Lung (tissue), 11 donors: ENCODE measurements at regions not wholly inside any gene's neighbourhood (a gene's known extent, or its start where the extent isn't known, plus 50 kb on each side); places are given as distances from the start of the nearest gene placed in this dataset.
A peak's percentile ranks its signal among the peaks of the same experiment; 100 is the strongest.

Experiments used
- ATAC-seq: fragments of 200-7000 bp; cut with Tn5 transposase; one replicate; pipeline ENCODE4 v1.9.1; 2020; ENCODE audit warnings: moderate number of reproducible peaks; ENCODE audit not compliant: insufficient read depth, low FRiP score
- DNase-seq, 3 donors: peaks; one replicate each; pipeline ENCODE4 v3.0.0-alpha.2; 2013 to 2017
- H3K27ac ChIP-seq, 2 donors: one replicate each; pipeline ENCODE4 v1.5.1; 2013; ENCODE audit warnings: mild to moderate bottlenecking in 2 of 2, moderate library complexity in 2 of 2, control low read depth in 1 of 2, inconsistent platforms in 1 of 2, low read depth in 1 of 2, low read length in 1 of 2
- H3K27me3 ChIP-seq, 3 donors: one replicate each; pipeline ENCODE4 v1.5.1; 2013; ENCODE audit warnings: low read length in 2 of 3; ENCODE audit not compliant: control insufficient read depth in 3 of 3, insufficient read depth in 3 of 3
- H3K36me3 ChIP-seq, 4 donors: one replicate each; pipeline ENCODE4 v1.5.1; 2013; ENCODE audit warnings: low read length in 4 of 4, mild to moderate bottlenecking in 1 of 4, moderate library complexity in 1 of 4; ENCODE audit not compliant: control insufficient read depth in 4 of 4, insufficient read depth in 4 of 4
- H3K4me1 ChIP-seq, 5 donors: one replicate each; pipeline ENCODE4 v1.5.1; 2013; ENCODE audit warnings: low read length in 5 of 5, mild to moderate bottlenecking in 2 of 5, moderate library complexity in 1 of 5; ENCODE audit not compliant: control insufficient read depth in 5 of 5, insufficient read depth in 5 of 5
- H3K4me3 ChIP-seq: one replicate; pipeline ENCODE4 v1.5.1; 2013; ENCODE audit warnings: mild to moderate bottlenecking, control low read depth, moderate library complexity
- H3K9ac ChIP-seq, 2 donors: one replicate each; pipeline ENCODE4 v1.5.1; 2013; ENCODE audit warnings: low read length in 2 of 2, control low read depth in 1 of 2; ENCODE audit not compliant: insufficient read depth in 1 of 2
- H3K9me3 ChIP-seq, 4 donors: one replicate each; pipeline ENCODE4 v1.5.1; 2013; ENCODE audit warnings: low read length in 3 of 4, mild to moderate bottlenecking in 1 of 4, moderate library complexity in 1 of 4; ENCODE audit not compliant: control insufficient read depth in 4 of 4, insufficient read depth in 3 of 4
- CTCF ChIP-seq: IDR thresholded peaks from 2 replicates; pipeline ENCODE4 v1.5.1; 2012; ENCODE audit warnings: mild to moderate bottlenecking; ENCODE audit errors: control extremely low read depth, extremely low read depth
- WGBS, 2 donors: extraction: QIAGEN DNeasy Blood & Tissue Kit; methylation state at CpG; one replicate each; pipeline ENCODE4 v1.1.7; 2013; 5-methylcytosine and 5-hydroxymethylcytosine counted together
- donor health status: control.
- donor health status: control.
- donor health status: Bipolar disorder and iron deficiency.
- donor health status: healthy.
- donor health status: DM: yes; HTN: yes; CAD: no.

GRCh38 chr2:76268484-76268883 is 557.8 kb upstream of the GCFC2 start:
- WGBS, 2 donors, result 29 to 50% methylated on average over 1 of the region's 1 CpG

GRCh38 chr2:76257802-76258201 is 547.1 kb upstream of the GCFC2 start:
- H3K4me3 ChIP-seq, result no peak overlapping the region
- H3K9me3 ChIP-seq, result peaks cover 0 to 3% (median 0%) of the 10 kb centered on the region in 4 donors
- no peak for ATAC-seq
- no peak for TF ChIP-seq CTCF
- no peaks in the 10 kb centered on the region for H3K27me3 ChIP-seq
- no peak for DNase-seq
- H3K27ac ChIP-seq, result no peak overlapping the region
- no peaks in the 10 kb centered on the region for H3K36me3 ChIP-seq
- H3K4me1 ChIP-seq, result no peaks in the 10 kb centered on the region
- no peak overlapping the region for H3K9ac ChIP-seq

More at GRCh38 chr2:76268484-76268883, 557.8 kb upstream of the GCFC2 start:
- DNase-seq (peak in 1 of 3 donors; percentile 32), ATAC-seq (no peak)
- Histone ChIP-seq H3K36me3 (no peaks in the 10 kb centered on the region), H3K4me1 (peaks cover 0 to 10% (median 0%) of the 10 kb centered on the region in 5 donors), H3K9ac (no peak overlapping the region), H3K9me3 (no peaks in the 10 kb centered on the region), H3K27me3 (no peaks in the 10 kb centered on the region), H3K27ac (no peak overlapping the region), H3K4me3 (no peak overlapping the region)
- no peak for TF ChIP-seq CTCF

DNA sequence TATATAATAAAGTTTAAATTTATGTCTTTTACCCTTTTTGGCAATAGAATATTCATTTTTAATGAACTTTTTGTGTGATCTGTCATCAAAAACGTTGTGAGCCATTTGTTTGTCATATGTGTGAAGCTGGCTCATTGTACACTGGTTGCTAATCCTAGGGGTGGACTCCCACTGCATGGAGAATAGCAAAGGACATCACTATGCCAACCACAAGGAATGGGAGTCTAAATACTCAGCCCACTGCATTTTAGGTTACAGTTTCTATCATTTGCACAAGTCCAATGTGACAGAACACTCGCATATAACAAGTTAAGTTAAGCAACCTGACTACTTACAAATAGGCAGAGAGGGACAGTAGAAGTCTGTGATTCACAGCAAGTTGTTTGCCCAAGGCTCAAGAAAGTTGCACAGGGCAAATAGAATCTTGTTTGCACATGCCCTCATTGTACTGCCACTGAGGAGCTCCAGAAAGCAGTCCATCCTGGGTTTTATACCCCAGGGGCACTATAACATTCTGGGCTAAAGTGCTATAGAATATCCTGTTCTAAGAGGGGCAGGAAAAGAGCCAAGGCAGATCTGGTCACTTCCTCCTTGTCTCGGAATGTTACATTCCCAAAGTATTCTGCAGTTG is 545.9 kb upstream of the GCFC2 start:
- Histone ChIP-seq H3K27ac (no peak overlapping the region), H3K9me3 (no peaks in the 10 kb centered on the region)
- ATAC-seq, result no peak

More for the DNA sequence above, 545.9 kb upstream of the GCFC2 start:
- Histone ChIP-seq H3K36me3 (no peaks in the 10 kb centered on the region), H3K4me1 (no peaks in the 10 kb centered on the region), H3K9ac (no peak overlapping the region), H3K27me3 (no peaks in the 10 kb centered on the region), H3K4me3 (no peak overlapping the region)
- WGBS, 2 donors, result 40 to 51% methylated on average over 3 of the region's 3 CpGs
- no peak for TF ChIP-seq CTCF
- DNase-seq, result no peak
